Lower leg skin (tissue), 3 donors: ENCODE measurements at regions not wholly inside any gene's neighbourhood (a gene's known extent, or its start where the extent isn't known, plus 50 kb on each side); places are given as distances from the start of the nearest gene placed in this dataset.

Source experiments
- POLR2A ChIP-seq, 2 donors: fragments of 450-650 bp; IDR thresholded peaks; one replicate each; pipeline ENCODE4 v1.6.1; 2016 to 2017; ENCODE audit warnings: antibody characterized with exemption in 2 of 2, mild to moderate bottlenecking in 1 of 2, moderate library complexity in 1 of 2
- TF ChIP-seq, protein P1 (sequence below), 3 donors: fragments of 450-650 bp; IDR thresholded peaks; one replicate each; pipeline ENCODE4 v1.5.1; 2016; ENCODE audit warnings: antibody characterized with exemption in 3 of 3, mild to moderate bottlenecking in 3 of 3, moderate library complexity in 2 of 3

DNA sequence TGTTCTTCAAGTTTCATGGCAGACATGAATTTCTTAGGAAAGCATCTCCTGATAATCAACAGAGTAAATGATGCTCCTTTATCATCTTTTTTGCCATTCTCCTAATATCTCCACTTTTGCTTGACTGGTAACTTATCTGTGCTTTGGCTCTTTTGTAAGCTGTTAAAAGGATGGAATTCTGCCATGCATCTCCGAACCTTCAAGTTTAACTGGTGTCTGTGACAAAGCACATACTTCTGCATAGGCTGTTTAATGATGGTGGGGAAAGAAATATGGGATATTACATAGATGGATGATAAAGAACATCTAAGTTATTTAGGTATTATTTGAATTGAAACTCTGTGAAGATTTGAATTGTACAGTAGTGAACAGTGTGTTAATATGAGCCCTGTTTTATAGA is 866.9 kb upstream of the SLITRK1 start:
- TF ChIP-seq, protein P1, sequence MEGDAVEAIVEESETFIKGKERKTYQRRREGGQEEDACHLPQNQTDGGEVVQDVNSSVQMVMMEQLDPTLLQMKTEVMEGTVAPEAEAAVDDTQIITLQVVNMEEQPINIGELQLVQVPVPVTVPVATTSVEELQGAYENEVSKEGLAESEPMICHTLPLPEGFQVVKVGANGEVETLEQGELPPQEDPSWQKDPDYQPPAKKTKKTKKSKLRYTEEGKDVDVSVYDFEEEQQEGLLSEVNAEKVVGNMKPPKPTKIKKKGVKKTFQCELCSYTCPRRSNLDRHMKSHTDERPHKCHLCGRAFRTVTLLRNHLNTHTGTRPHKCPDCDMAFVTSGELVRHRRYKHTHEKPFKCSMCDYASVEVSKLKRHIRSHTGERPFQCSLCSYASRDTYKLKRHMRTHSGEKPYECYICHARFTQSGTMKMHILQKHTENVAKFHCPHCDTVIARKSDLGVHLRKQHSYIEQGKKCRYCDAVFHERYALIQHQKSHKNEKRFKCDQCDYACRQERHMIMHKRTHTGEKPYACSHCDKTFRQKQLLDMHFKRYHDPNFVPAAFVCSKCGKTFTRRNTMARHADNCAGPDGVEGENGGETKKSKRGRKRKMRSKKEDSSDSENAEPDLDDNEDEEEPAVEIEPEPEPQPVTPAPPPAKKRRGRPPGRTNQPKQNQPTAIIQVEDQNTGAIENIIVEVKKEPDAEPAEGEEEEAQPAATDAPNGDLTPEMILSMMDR (IDR thresholded peaks at IDR 0.05) = no peak
- TF ChIP-seq POLR2A (IDR thresholded peaks at IDR 0.05) = no peak
